ENCODE measurements at regions not wholly inside any gene's neighbourhood (a gene's known extent, or its start where the extent isn't known, plus 50 kb on each side); places are given as distances from the start of the nearest gene placed in this dataset.
"Not testable (repeated sequence)": the region's sequence is repeated elsewhere in the genome, so short reads cannot be mapped to it uniquely, and the experiment has no call there.

DNA sequence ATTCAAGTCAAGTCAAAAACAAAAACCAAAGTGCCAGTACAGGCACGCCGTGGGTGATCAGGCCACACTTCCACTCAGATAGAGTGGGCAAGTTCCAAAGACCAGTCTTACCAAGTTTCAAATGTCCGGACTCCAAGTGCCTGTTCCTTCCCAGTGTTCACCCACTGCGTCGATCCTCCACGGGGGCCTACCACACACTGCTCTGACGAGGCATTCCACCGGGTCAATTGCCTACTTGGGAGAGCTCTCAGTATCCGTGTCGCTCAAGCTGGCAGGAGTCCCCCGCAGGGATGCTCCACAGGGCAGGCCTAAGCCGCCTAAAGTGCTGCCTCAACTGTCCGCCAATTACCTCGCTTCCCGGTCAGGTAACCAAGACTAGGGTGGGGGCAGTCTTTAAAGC is 132.3 kb upstream of the CCZ1B start:
- H3K27ac ChIP-seq; H3K4me1 ChIP-seq; H3K27me3 ChIP-seq; H3K4me3 ChIP-seq; DNase-seq; H3K9me3 ChIP-seq (replicated peaks); H3K36me3 ChIP-seq: not testable (repeated sequence)

GRCh38 chr7:6959942-6960341 is 133.9 kb upstream of the CCZ1B start:
- not testable (repeated sequence) for H3K27me3 ChIP-seq; H3K27ac ChIP-seq; H3K4me3 ChIP-seq; DNase-seq; H3K36me3 ChIP-seq; H3K9me3 ChIP-seq (replicated peaks); H3K4me1 ChIP-seq

DNA sequence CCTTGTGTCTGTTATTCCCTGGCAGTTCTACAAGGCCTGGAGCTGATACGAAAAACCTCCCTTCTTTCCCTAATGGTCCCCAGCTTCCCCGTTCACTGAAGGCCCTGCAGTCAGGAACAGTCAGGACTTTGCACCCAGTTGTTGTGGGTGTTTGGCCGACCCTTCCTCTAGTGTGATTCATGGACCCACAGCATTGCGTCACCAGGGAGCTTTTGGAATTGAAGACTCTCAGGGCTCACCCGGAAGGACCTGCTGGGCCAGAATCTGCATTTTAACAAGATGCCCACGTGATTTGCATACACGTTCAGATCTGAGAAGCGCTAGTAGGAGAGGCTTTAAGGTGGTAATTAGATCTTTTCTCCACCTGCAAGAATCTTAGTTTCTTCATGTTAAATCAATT is 136.8 kb upstream of the CCZ1B start:
- not testable (repeated sequence) for H3K4me1 ChIP-seq; H3K9me3 ChIP-seq (replicated peaks); H3K4me3 ChIP-seq; H3K27ac ChIP-seq; H3K27me3 ChIP-seq; H3K36me3 ChIP-seq; DNase-seq

DNA sequence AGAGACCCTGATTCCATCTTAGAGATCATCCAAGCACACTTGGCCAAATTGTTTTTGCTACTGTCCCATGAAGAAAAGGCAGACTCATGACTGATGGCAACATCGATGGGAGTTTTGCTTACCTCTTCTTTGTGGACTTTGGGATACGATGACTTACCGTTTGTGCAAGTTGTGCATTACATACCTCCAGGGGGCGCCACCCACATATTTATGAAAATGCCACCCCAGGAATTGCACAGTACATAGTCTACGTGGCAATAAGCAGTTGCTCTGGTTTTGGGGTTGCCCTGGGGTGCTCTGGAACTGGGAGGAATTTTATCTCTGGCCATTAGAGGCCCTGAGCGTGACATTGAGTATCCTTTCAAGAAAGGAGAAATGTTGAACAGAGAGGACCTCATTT is 139.0 kb upstream of the CCZ1B start:
- H3K9me3 ChIP-seq (replicated peaks); H3K4me1 ChIP-seq; H3K27me3 ChIP-seq; H3K36me3 ChIP-seq; H3K27ac ChIP-seq; H3K4me3 ChIP-seq: not testable (repeated sequence)
- peak; percentile 66 to 67 for DNase-seq

DNA sequence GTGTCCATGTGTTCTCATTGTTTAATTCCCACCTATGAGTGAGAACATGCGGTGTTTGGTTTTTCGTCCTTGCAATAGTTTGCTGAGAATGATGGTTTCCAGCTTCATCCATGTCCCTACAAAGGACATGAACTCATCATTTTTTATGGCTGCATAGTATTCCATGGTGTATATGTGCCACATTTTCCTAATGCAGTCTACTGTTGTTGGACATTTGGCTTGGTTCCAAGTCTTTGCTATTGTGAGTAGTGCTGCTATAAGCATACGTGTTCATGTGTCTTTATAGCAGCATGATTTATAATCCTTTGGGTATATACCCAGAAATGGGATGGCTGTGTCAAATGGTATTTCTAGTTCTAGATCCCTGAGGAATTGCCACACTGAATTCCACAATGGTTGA is 144.1 kb upstream of the CCZ1B start:
- H3K27me3 ChIP-seq; H3K4me3 ChIP-seq; H3K27ac ChIP-seq; H3K4me1 ChIP-seq; H3K9me3 ChIP-seq (replicated peaks); H3K36me3 ChIP-seq; DNase-seq: not testable (repeated sequence)

GRCh38 chr7:6974876-6975275 is 148.8 kb upstream of the CCZ1B start:
- H3K36me3 ChIP-seq; H3K9me3 ChIP-seq (replicated peaks); DNase-seq; H3K4me1 ChIP-seq; H3K27me3 ChIP-seq; H3K4me3 ChIP-seq; H3K27ac ChIP-seq: not testable (repeated sequence)

- H3K27me3 ChIP-seq; H3K4me3 ChIP-seq; H3K9me3 ChIP-seq (replicated peaks); H3K4me1 ChIP-seq; H3K27ac ChIP-seq; H3K36me3 ChIP-seq; DNase-seq: not testable (repeated sequence)
These were observed 149.3 kb upstream of the CCZ1B start for GRCh38 chr7:6975346-6975745.

GRCh38 chr7:6977368-6977767 is 151.3 kb upstream of the CCZ1B start:
- not testable (repeated sequence) for H3K36me3 ChIP-seq; H3K27ac ChIP-seq; H3K4me3 ChIP-seq; H3K9me3 ChIP-seq (replicated peaks); H3K27me3 ChIP-seq; DNase-seq; H3K4me1 ChIP-seq

- H3K9me3 ChIP-seq (replicated peaks); H3K27ac ChIP-seq; H3K27me3 ChIP-seq; H3K4me1 ChIP-seq; DNase-seq; H3K36me3 ChIP-seq; H3K4me3 ChIP-seq: not testable (repeated sequence)
These were observed 152.3 kb upstream of the CCZ1B start for GRCh38 chr7:6978326-6978725.

DNA sequence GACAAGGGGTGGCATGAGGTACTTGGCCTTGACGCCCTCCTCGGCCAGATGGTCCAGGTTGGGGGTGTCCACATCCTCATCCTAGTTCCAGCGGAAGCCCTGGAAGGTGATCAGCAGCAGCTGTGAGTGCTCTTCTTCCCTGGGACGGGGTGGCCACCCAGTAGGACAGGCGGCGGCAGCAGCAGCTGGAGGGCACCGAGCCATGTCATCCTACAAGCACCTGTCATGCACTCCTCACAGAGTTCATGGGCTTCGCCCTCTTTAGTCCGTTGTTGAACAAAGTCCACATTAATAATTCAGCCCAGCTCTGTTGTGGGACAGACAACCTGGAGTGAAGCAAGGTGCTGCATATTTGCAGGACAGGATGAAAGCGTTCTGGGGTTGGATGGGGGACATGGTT is 153.4 kb upstream of the CCZ1B start:
- H3K36me3 ChIP-seq; H3K27me3 ChIP-seq; H3K4me1 ChIP-seq; H3K9me3 ChIP-seq (replicated peaks); H3K4me3 ChIP-seq: not testable (repeated sequence)
- H3K27ac ChIP-seq = peak overlapping the region; percentile 48
- DNase-seq = peak; percentile 88 to 89

DNA sequence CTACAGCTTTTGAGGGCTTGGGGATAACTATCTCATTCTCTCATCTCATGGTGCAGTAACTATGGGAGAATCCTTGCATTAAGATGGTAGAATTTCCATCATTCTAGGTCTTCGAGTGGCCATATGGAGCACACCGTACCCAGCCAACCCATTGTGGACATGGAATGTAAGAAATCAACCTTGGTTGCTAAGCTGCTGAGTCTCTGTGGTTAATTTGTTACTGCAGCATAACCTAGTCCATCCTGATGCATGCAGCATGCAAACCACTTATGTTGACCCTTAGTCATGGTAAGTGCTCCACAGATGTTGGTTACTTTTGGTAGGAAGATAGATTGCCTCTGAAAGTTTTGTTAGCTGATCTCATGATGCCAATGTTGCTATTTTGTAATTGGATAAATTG is 156.3 kb upstream of the CCZ1B start:
- not testable (repeated sequence) for H3K27me3 ChIP-seq; H3K27ac ChIP-seq; DNase-seq; H3K9me3 ChIP-seq (replicated peaks); H3K36me3 ChIP-seq; H3K4me3 ChIP-seq; H3K4me1 ChIP-seq

DNA sequence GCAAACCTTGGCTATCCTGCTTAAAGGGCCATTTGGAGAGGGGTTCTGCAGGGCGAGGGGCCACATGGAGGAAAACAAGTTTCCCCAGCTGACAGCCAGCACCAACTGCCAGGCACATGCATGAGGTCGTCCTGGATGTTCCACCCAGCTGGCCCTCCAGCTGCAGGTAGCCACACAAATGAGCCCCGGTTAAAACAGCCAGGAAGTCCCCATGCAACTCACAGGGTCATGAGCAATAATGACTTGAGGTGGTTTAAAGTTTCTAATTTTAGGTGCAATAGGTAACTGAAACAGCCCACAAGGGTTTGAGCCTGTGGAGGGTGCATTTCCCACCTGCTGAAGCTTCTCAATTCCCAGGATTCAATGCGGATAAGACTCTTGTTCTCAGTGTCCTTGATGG is 160.8 kb upstream of the CCZ1B start:
- H3K4me3 ChIP-seq; H3K27ac ChIP-seq; H3K27me3 ChIP-seq; H3K36me3 ChIP-seq; H3K9me3 ChIP-seq (replicated peaks); H3K4me1 ChIP-seq; DNase-seq: not testable (repeated sequence)

DNA sequence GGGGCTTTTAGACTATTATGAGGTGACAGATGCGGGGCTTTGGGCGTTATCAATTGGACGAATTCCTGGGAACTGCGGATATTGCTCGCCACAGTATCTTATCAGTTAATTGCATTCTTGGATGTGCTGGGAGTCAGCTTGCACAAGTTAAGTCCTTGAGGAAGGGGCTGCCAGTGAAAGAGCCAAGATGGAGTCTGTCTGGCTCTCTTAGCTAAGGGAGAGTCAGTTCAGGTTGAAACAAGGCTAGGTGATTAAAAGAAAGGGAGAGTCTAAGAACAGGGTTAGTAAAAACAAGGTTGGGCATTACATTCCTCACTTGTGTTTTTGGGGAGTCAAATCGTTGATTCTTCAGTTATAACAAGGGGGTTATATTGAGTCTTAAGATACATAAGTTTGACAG is 162.5 kb upstream of the CCZ1B start:
- not testable (repeated sequence) for H3K36me3 ChIP-seq; H3K4me3 ChIP-seq; DNase-seq; H3K4me1 ChIP-seq; H3K27me3 ChIP-seq; H3K27ac ChIP-seq; H3K9me3 ChIP-seq (replicated peaks)

DNA sequence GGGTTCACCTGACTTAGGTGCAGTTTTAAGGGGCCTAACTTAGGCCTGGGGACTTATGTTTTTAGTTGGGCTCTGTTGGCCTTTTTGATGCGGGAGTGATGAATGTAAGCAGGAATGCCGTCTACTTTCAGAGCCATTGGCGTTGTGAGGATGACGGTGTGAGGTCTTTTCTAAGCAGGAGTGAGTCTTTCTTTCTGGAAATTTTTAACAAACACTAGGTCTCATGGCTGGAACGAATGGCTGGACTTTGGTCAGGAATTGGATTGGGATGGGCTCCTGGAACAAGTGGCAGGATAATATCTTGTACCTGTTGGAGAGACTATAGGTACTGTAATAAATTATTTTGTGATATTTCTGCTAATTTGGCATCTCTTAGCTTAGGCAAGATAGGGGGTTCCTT is 163.9 kb upstream of the CCZ1B start:
- not testable (repeated sequence) for H3K4me1 ChIP-seq; H3K9me3 ChIP-seq (replicated peaks); H3K27me3 ChIP-seq; H3K36me3 ChIP-seq; H3K4me3 ChIP-seq; DNase-seq
- peak overlapping the region; percentile 71 for H3K27ac ChIP-seq

DNA sequence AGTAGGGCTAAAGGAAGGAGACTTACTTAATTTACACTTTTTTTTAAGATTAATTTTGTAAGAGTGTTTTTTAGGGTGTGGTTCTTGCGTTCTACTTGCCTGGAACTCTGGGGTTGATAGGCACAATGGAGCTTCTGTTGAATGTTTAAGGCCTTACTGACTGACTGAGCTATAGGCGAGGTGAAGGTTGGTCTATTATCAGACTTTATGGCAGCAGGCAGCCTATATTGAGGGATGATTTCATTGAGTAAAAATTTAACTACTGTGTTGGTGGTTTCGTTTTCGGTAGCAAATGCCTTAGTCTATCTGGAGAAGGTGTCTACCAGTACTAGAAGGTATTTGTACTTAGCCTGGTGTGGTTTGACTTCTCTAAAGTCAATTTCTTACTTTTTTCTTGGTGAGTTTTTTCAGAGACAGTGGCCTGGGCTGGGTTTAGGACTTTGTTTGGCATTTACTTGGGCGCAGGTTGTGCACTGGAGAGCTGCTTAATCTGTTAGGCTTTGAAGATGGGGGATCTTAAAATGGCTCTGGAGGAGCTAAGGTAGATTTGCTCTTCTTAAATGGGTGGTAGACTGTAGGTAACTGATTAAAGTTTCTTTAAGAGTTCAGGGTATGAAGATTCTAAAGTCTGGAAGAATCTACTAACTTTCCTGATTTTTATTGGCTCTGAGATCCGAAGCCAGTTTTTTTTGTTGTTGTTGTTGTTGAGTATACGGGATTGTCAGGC is 164.5 kb upstream of the CCZ1B start:
- H3K27me3 ChIP-seq; H3K36me3 ChIP-seq; H3K4me1 ChIP-seq; H3K9me3 ChIP-seq (replicated peaks): not testable (repeated sequence)
- peak overlapping the region; percentile 71 for H3K27ac ChIP-seq
- H3K4me3 ChIP-seq = peak overlapping the region; percentile 56
- DNase-seq = peak in 1 of 2 experiments; percentile 19

GRCh38 chr7:6991169-6991611 is 165.1 kb upstream of the CCZ1B start:
- peak overlapping the region; percentile 71 for H3K27ac ChIP-seq
- DNase-seq = peak; percentile 22 to 44
- not testable (repeated sequence) for H3K27me3 ChIP-seq; H3K4me1 ChIP-seq; H3K9me3 ChIP-seq (replicated peaks); H3K36me3 ChIP-seq
- H3K4me3 ChIP-seq = peak overlapping the region; percentile 56

Data from SJCRH30 (cell line).